WI38 (cell line): ENCODE measurements at regions not wholly inside any gene's neighbourhood (a gene's known extent, or its start where the extent isn't known, plus 50 kb on each side); places are given as distances from the start of the nearest gene placed in this dataset.

Experiments used
- H3K4me3 ChIP-seq: 2 replicates; pipeline ENCODE4 v1.5.1; 2011; ENCODE audit warnings: low read depth, mild to moderate bottlenecking, control low read depth, low read length
- TF ChIP-seq, protein P1 (sequence below): IDR thresholded peaks from 2 replicates; pipeline ENCODE4 v1.5.1; 2012; ENCODE audit warnings: low read depth, mild to moderate bottlenecking, control low read depth, low read length

DNA sequence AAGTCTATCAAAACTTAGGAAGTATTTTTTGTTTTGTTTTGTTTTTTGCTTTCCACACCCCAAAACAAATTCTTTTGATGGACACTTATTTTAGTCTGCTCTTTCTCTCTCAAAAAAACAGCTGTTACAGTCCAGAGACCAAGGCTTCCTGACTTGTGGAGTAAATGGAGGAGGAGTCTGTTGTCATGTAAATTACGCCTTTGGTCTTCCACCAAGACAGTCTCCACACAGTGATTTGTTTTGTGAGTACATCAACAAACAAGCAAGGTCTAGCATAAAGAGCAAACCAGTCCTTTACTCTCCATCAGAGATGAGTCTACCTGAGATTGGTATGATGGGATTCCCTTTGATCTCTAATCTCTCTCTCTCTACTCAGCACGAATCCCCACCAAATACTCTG lies 588.0 kb upstream of the ARID1B start:
- H3K4me3 ChIP-seq, result no peak overlapping the region
- TF ChIP-seq, protein P1, sequence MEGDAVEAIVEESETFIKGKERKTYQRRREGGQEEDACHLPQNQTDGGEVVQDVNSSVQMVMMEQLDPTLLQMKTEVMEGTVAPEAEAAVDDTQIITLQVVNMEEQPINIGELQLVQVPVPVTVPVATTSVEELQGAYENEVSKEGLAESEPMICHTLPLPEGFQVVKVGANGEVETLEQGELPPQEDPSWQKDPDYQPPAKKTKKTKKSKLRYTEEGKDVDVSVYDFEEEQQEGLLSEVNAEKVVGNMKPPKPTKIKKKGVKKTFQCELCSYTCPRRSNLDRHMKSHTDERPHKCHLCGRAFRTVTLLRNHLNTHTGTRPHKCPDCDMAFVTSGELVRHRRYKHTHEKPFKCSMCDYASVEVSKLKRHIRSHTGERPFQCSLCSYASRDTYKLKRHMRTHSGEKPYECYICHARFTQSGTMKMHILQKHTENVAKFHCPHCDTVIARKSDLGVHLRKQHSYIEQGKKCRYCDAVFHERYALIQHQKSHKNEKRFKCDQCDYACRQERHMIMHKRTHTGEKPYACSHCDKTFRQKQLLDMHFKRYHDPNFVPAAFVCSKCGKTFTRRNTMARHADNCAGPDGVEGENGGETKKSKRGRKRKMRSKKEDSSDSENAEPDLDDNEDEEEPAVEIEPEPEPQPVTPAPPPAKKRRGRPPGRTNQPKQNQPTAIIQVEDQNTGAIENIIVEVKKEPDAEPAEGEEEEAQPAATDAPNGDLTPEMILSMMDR, result no peak

DNA sequence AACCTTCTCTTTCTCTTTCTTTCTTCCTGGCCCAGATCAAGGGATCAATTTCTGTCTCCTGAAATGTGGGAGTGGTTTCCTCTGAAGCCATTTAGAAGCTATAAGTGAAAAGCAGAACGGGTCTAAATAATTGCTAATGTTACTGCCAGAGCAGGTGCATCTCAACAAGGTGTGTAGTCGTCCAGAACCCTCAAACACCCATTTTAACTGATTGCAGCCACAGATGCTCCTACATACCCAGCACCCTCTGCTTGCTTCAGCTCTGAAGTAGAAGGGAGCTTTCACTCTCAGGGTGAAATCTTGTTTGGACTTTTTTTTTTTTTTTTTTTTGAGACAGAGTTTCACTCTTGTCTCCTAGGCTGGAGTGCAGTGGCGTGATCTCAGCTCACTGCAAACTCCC lies 592.1 kb upstream of the ARID1B start:
- TF ChIP-seq, protein P1, result no peak
- H3K4me3 ChIP-seq, result no peak overlapping the region

GRCh38 chr6:156183678-156184077 lies 593.5 kb upstream of the ARID1B start:
- no peak overlapping the region for H3K4me3 ChIP-seq
- TF ChIP-seq, protein P1, result no peak

DNA sequence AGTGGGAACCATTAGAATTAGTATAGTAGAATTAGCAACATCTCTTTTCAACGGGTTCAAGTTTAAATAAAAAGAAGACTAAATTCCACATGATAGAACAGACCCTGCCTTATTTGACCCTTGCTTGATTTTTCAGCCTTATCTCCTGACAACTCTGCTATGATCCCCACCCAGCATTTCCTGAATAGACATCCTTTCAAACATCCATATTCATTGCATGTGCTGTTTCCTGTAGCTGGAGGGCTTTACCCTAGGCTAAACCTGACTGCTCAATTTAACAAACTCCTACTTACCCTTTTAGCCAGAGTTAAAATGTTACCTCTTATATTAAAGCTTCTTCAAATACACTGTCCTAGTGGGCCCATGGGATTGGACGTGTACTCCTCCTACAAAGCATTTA lies 594.8 kb upstream of the ARID1B start:
- H3K4me3 ChIP-seq, result no peak overlapping the region
- TF ChIP-seq, protein P1, result no peak

DNA sequence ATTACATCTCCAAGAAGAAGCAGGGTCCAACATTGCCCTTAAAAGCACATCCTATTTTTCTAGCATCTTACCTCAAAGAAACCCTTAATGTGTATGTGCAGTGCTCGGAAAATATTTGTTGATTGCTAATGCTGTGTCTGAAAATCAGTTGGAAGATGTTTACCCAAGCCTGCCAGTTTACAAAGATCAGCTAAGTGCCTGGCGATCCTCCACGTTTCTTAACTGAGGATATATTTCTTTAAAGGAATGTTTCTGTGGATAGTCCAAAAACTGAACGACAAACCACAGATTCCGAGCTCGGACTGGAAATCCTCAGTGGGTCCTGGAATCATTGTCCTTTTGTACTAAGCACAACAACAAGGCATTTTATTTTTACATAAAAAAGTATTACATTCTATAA lies 595.7 kb upstream of the ARID1B start:
- H3K4me3 ChIP-seq, result no peak overlapping the region
- TF ChIP-seq, protein P1, result no peak

DNA sequence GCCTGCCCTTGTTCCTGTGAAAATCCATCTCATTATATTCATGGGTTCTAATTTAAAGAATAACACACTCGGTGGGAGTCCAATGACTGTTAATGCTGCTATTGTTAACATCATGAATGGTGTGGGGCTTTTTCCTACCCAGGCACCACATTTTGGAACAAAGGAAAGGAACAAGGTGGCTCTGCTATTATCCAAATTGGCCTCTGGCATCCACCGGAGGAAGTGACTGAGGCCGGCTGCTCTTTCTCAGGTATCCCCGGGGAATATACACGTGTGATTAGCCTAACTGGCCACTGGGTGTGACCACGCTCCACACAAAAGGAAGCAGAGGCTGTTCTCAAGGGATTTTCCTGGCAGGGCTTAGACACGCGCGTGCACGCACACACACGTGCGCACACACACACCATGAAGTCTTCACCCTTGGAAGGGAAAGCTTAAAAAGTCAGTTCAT lies 601.2 kb upstream of the ARID1B start:
- TF ChIP-seq, protein P1, result no peak
- no peak overlapping the region for H3K4me3 ChIP-seq

- TF ChIP-seq, protein P1, result no peak
- H3K4me3 ChIP-seq, result no peak overlapping the region
Measured at GRCh38 chr6:156175433-156175832, 601.7 kb upstream of the ARID1B start.
